Endothelial cell of umbilical vein (primary cell): ENCODE measurements at regions not wholly inside any gene's neighbourhood (a gene's known extent, or its start where the extent isn't known, plus 50 kb on each side); places are given as distances from the start of the nearest gene placed in this dataset.
A peak's percentile ranks its signal among the peaks of the same experiment; 100 is the strongest.

Source experiments
- BruUV-seq: library from RNA; stranded (reverse); fragments of 400-500 nt; replicated peaks from 2 replicates; lab custom pipeline; 2021; lab: Mats Ljungman, UMichigan
- CTCF ChIA-PET: fragments of 300-600, 350-600 bp; sonication (Branson Sonifier 250); formaldehyde crosslinking; loops from one replicate; lab custom pipeline; 2021; ENCODE audit warnings: antibody characterized with exemption, inconsistent platforms; lab: Charles Lee
- POLR2A ChIA-PET: fragments of 300-600, 350-600 bp; sonication (Branson Sonifier 250); formaldehyde crosslinking; loops from one replicate; lab custom pipeline; 2021; ENCODE audit warnings: antibody characterized with exemption, inconsistent platforms; lab: Charles Lee
- DNase-seq: peaks from one replicate; pipeline ENCODE4 v3.0.0-alpha.2; 2011; ENCODE audit warnings: low read depth, low spot score
- FAIRE-seq: peaks from 2 replicates; lab custom pipeline; 2011; peaks lifted over from hg19 to GRCh38; lab: Jason Lieb, UNC
- H2AFZ ChIP-seq: 2 replicates; pipeline ENCODE4 v1.6.0; 2012; ENCODE audit warnings: low read depth, low read length, control low read depth, inconsistent platforms
- H3K27ac ChIP-seq: 2 replicates; pipeline ENCODE4 v1.5.1; 2011; ENCODE audit warnings: low read depth, mild to moderate bottlenecking, control low read depth, low read length, moderate library complexity; ENCODE audit not compliant: insufficient read depth
- H3K27me3 ChIP-seq, 2 experiments: 2 replicates each; pipeline versions ENCODE4 v1.6.0 to v1.6.1; 2011; ENCODE audit warnings: low read length in 2 of 2, mixed read lengths in 1 of 2; ENCODE audit not compliant: control insufficient read depth in 2 of 2, insufficient read depth in 2 of 2
- H3K36me3 ChIP-seq, 2 experiments: 2 replicates in 1 of 2; 3 replicates in 1 of 2; pipeline ENCODE4 v1.5.1; 2011; ENCODE audit warnings: low read length in 2 of 2, mild to moderate bottlenecking in 1 of 2, moderate library complexity in 1 of 2; ENCODE audit not compliant: control insufficient read depth in 2 of 2, insufficient read depth in 2 of 2; ENCODE audit errors: extremely low read depth in 1 of 2
- H3K4me1 ChIP-seq: 3 replicates; pipeline ENCODE4 v1.5.1; 2011; ENCODE audit warnings: mild to moderate bottlenecking, low read length; ENCODE audit not compliant: control insufficient read depth, insufficient read depth; ENCODE audit errors: extremely low read depth
- H3K4me2 ChIP-seq: 2 replicates; pipeline ENCODE4 v1.6.1; 2011; ENCODE audit warnings: low read length, control low read depth, mixed read lengths; ENCODE audit not compliant: insufficient read depth
- H3K4me3 ChIP-seq, 3 experiments: fragments of 200-600 bp in 1 of 3; sonication (generic), shearing (Covaris generic) in 1 of 3; replicated peaks in 1 of 3; 2 replicates each; pipeline ENCODE4 v1.5.1; 2011 to 2016; ENCODE audit warnings: control low read depth in 3 of 3, low read length in 3 of 3, mild to moderate bottlenecking in 2 of 3, inconsistent platforms in 1 of 3, low read depth in 1 of 3, moderate library complexity in 1 of 3; ENCODE audit not compliant: insufficient read depth in 1 of 3
- H3K79me2 ChIP-seq: 2 replicates; pipeline ENCODE4 v1.6.0; 2012; ENCODE audit warnings: low read length, inconsistent platforms; ENCODE audit not compliant: control insufficient read depth, insufficient read depth
- H3K9ac ChIP-seq: replicated peaks from 2 replicates; pipeline ENCODE3; 2011; ENCODE audit warnings: low read length, control low read depth; ENCODE audit not compliant: insufficient read depth; ENCODE audit errors: extremely low read depth
- H3K9me1 ChIP-seq: replicated peaks from 3 replicates; pipeline ENCODE4 v1.6.0; 2011; ENCODE audit warnings: mild to moderate bottlenecking, low read length; ENCODE audit not compliant: control insufficient read depth, insufficient read depth; ENCODE audit errors: extremely low read depth
- H3K9me3 ChIP-seq: replicated peaks from 2 replicates; pipeline ENCODE4 v1.5.1; 2012; ENCODE audit warnings: low read length, inconsistent platforms; ENCODE audit not compliant: control insufficient read depth, insufficient read depth
- H4K20me1 ChIP-seq: replicated peaks from 2 replicates; pipeline ENCODE3; 2011; ENCODE audit warnings: mild to moderate bottlenecking, low read length; ENCODE audit not compliant: control insufficient read depth, insufficient read depth; ENCODE audit errors: extremely low read depth
- EZH2 ChIP-seq: IDR thresholded peaks from 2 replicates; pipeline ENCODE4 v1.6.1; 2012; ENCODE audit warnings: borderline replicate concordance, low read depth, mild to moderate bottlenecking, moderate library complexity, low read length, inconsistent platforms; ENCODE audit not compliant: severe bottlenecking
- FOS ChIP-seq: IDR thresholded peaks from 2 replicates; pipeline ENCODE4 v1.6.1; 2011; ENCODE audit warnings: mild to moderate bottlenecking, low read length, moderate library complexity, borderline replicate concordance; ENCODE audit not compliant: insufficient read depth
- GATA2 ChIP-seq: IDR thresholded peaks from 2 replicates; pipeline ENCODE4 v1.7.0; 2011; ENCODE audit warnings: low read depth, mild to moderate bottlenecking, moderate library complexity, mixed read lengths, low read length; ENCODE audit not compliant: insufficient read length, insufficient read depth
- JUN ChIP-seq: IDR thresholded peaks from 2 replicates; pipeline ENCODE4 v1.6.1; 2011; ENCODE audit warnings: borderline replicate concordance, low read depth; ENCODE audit not compliant: insufficient read length, insufficient read depth
- MAX ChIP-seq: IDR thresholded peaks from 2 replicates; pipeline ENCODE4 v1.6.1; 2011; ENCODE audit not compliant: insufficient read depth, insufficient read length
- MYC ChIP-seq: IDR thresholded peaks from one replicate; pipeline ENCODE4 v1.6.1; 2011; ENCODE audit warnings: mild to moderate bottlenecking, low read depth, low read length
- POLR2A ChIP-seq: IDR thresholded peaks from 2 replicates; pipeline ENCODE4 v1.6.1; 2012; ENCODE audit warnings: low read depth, mild to moderate bottlenecking, control low read depth, low read length
- POLR2AphosphoS5 ChIP-seq: IDR thresholded peaks from 2 replicates; pipeline ENCODE4 v1.6.1; 2012; ENCODE audit warnings: low read depth, mild to moderate bottlenecking, control low read depth, low read length, moderate library complexity; ENCODE audit not compliant: insufficient read depth
- dilution Hi-C: fragments of 300-500 bp; cut with MboI; formaldehyde crosslinking; loops from one replicate; pipeline ENCODE4 v1.15.0; 2019; ENCODE audit warnings: low sequenced_read_pairs; ENCODE audit not compliant: extremely low pct_ligation_motif_present
- intact Hi-C: fragments of 100-400 bp; cut with micrococcal nuclease; formaldehyde crosslinking; loops from one replicate; pipeline ENCODE4 v1.10.0; 2022
- TF ChIP-seq, protein P1 (sequence below), 2 donors: IDR thresholded peaks; 1 replicate in 1 of 2; 2 replicates in 1 of 2; pipeline ENCODE4 v1.5.1; 2011; ENCODE audit warnings: low read length in 2 of 2, mild to moderate bottlenecking in 2 of 2, moderate library complexity in 2 of 2, control low read depth in 1 of 2, inconsistent platforms in 1 of 2, low read depth in 1 of 2; ENCODE audit not compliant: insufficient read depth in 1 of 2; ENCODE audit errors: extremely low read depth in 1 of 2

DNA sequence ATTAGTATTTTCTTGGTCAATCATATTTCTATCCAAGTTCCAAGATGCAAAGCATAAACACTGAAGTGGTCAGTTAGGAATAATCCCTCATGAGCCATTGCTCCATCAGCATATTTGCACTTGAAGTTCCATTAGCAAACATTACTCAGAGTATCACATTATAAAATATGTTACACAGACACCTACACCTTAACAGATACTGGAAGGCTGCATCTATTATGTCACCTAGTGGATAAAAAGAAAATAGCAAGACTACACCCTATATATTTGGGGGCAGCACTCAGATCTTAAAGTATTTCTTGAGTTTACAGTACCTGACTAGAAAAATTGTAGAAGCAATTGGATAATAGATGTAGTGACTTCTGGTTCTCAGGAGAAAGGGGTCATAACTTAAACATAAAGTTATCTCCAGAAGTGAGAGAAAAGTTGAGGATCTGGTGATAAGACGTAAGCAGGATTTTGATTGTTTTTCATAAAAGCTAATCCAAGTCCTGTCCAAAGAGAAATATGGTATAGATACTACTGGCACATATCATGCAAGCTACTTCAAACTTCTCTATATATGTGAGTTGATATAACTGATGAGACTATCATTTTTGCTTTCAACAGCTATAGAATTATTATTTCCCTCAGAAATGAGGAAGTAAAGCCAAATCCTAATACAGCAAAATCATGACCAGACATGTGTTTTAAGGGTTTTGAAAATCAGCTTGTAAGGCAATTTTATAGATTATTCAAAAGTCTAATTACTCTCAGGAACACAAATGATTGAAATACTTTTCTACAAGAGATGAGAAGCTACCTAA, 422.2 kb downstream of the GBE1 start:
- CTCF ChIA-PET, result interaction anchor here (0.6 to 3.8 kb wide), 20 partner anchors 8 to 1819 kb away, joined by 3 to 121 read pairs (median 4); no protein-coding TSS in a partner anchor
- POLR2A ChIA-PET, result no interaction called here
- Histone ChIP-seq H3K27ac (no peak overlapping the region), H3K9ac (no peak overlapping the region), H3K4me3 (no peak overlapping the region), H3K27me3 (no peaks in the 10 kb centered on the region), H3K4me1 (no peaks in the 10 kb centered on the region), H3K79me2 (no peaks in the 10 kb centered on the region), H4K20me1 (no peaks in the 10 kb centered on the region), H3K9me3 (no peaks in the 10 kb centered on the region), H2AFZ (no peak overlapping the region), H3K36me3 (no peaks in the 10 kb centered on the region), H3K4me2 (no peak overlapping the region), H3K9me1 (no peaks in the 10 kb centered on the region)
- DNase-seq (peak; percentile 48), FAIRE-seq (no peak)
- dilution Hi-C loops, result no loop called here
- no peak for TF ChIP-seq EZH2
- TF ChIP-seq, protein P1, sequence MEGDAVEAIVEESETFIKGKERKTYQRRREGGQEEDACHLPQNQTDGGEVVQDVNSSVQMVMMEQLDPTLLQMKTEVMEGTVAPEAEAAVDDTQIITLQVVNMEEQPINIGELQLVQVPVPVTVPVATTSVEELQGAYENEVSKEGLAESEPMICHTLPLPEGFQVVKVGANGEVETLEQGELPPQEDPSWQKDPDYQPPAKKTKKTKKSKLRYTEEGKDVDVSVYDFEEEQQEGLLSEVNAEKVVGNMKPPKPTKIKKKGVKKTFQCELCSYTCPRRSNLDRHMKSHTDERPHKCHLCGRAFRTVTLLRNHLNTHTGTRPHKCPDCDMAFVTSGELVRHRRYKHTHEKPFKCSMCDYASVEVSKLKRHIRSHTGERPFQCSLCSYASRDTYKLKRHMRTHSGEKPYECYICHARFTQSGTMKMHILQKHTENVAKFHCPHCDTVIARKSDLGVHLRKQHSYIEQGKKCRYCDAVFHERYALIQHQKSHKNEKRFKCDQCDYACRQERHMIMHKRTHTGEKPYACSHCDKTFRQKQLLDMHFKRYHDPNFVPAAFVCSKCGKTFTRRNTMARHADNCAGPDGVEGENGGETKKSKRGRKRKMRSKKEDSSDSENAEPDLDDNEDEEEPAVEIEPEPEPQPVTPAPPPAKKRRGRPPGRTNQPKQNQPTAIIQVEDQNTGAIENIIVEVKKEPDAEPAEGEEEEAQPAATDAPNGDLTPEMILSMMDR (IDR thresholded peaks at IDR 0.05; ENCODE audit: extremely low read depth in 1 of 2, insufficient read depth in 1 of 2, low read depth in 1 of 2, low read length in 2 of 2), result peak; percentile 28 to 38
- no TSS peak for BruUV-seq
- intact Hi-C loops, result loop anchor here (1.0 to 2.0 kb wide), 2 partner anchors 37 to 554 kb away; no protein-coding TSS in a partner anchor

GRCh38 chr3:81336470-81336869, 425.0 kb downstream of the GBE1 start:
- no peaks in the 10 kb centered on the region for H3K36me3 ChIP-seq
- no peaks in the 10 kb centered on the region for H4K20me1 ChIP-seq
- no peak for DNase-seq
- H3K79me2 ChIP-seq, result no peaks in the 10 kb centered on the region
- H3K4me3 ChIP-seq, result no peak overlapping the region
- POLR2A ChIA-PET, result no interaction called here
- no peak for FAIRE-seq
- no peaks in the 10 kb centered on the region for H3K9me3 ChIP-seq
- H2AFZ ChIP-seq, result no peak overlapping the region
- intact Hi-C loops, result no loop called here
- dilution Hi-C loops, result no loop called here
- no peaks in the 10 kb centered on the region for H3K27me3 ChIP-seq
- no peaks in the 10 kb centered on the region for H3K4me1 ChIP-seq
- no TSS peak for BruUV-seq
- H3K9me1 ChIP-seq, result no peaks in the 10 kb centered on the region
- H3K27ac ChIP-seq, result no peak overlapping the region
- no peak overlapping the region for H3K4me2 ChIP-seq
- CTCF ChIA-PET, result no interaction called here
- TF ChIP-seq JUN (no peak), MAX (no peak), POLR2A (no peak), EZH2 (no peak), POLR2AphosphoS5 (no peak), GATA2 (no peak), MYC (no peak), FOS (no peak)
- TF ChIP-seq, protein P1 (IDR thresholded peaks at IDR 0.05; ENCODE audit: extremely low read depth in 1 of 2, insufficient read depth in 1 of 2, low read depth in 1 of 2, low read length in 2 of 2), result no peak
- no peak overlapping the region for H3K9ac ChIP-seq
